ENCODE measurements at regions not wholly inside any gene's neighbourhood (a gene's known extent, or its start where the extent isn't known, plus 50 kb on each side); places are given as distances from the start of the nearest gene placed in this dataset.

GRCh38 chr15:55110446-55110845 lies 86.3 kb downstream of the RSL24D1 start:
- H3K27ac ChIP-seq: no peak overlapping the region
- H3K27me3 ChIP-seq (ENCODE audit: insufficient read depth, low read depth, severe bottlenecking): peaks cover 3% of the 10 kb centered on the region
- H3K4me3 ChIP-seq (ENCODE audit: low read depth, low read length): no peak overlapping the region
- H3K36me3 ChIP-seq: no peaks in the 10 kb centered on the region
- TF ChIP-seq, protein P1, sequence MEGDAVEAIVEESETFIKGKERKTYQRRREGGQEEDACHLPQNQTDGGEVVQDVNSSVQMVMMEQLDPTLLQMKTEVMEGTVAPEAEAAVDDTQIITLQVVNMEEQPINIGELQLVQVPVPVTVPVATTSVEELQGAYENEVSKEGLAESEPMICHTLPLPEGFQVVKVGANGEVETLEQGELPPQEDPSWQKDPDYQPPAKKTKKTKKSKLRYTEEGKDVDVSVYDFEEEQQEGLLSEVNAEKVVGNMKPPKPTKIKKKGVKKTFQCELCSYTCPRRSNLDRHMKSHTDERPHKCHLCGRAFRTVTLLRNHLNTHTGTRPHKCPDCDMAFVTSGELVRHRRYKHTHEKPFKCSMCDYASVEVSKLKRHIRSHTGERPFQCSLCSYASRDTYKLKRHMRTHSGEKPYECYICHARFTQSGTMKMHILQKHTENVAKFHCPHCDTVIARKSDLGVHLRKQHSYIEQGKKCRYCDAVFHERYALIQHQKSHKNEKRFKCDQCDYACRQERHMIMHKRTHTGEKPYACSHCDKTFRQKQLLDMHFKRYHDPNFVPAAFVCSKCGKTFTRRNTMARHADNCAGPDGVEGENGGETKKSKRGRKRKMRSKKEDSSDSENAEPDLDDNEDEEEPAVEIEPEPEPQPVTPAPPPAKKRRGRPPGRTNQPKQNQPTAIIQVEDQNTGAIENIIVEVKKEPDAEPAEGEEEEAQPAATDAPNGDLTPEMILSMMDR (IDR thresholded peaks at IDR 0.05; ENCODE audit: low read depth, low read length): no peak
- no peaks in the 10 kb centered on the region for H3K9me3 ChIP-seq (ENCODE audit: severe bottlenecking)
- no peak for DNase-seq

- Histone ChIP-seq H3K36me3 (no peaks in the 10 kb centered on the region), H3K9me3 (ENCODE audit: severe bottlenecking) (no peaks in the 10 kb centered on the region), H3K27me3 (ENCODE audit: insufficient read depth, low read depth, severe bottlenecking) (peaks cover 3% of the 10 kb centered on the region), H3K27ac (no peak overlapping the region), H3K4me3 (ENCODE audit: low read depth, low read length) (no peak overlapping the region)
- peak; percentile 76 for DNase-seq
- TF ChIP-seq, protein P1 (IDR thresholded peaks at IDR 0.05; ENCODE audit: low read depth, low read length): peak; percentile 71
Measured at GRCh38 chr15:55108858-55109518, 87.8 kb downstream of the RSL24D1 start.

- Histone ChIP-seq H3K27me3 (ENCODE audit: insufficient read depth, low read depth, severe bottlenecking) (peaks cover 3% of the 10 kb centered on the region), H3K36me3 (no peaks in the 10 kb centered on the region), H3K9me3 (ENCODE audit: severe bottlenecking) (no peaks in the 10 kb centered on the region), H3K4me3 (ENCODE audit: low read depth, low read length) (no peak overlapping the region), H3K27ac (no peak overlapping the region)
- no peak for DNase-seq
- TF ChIP-seq, protein P1 (IDR thresholded peaks at IDR 0.05; ENCODE audit: low read depth, low read length): no peak
Measured at GRCh38 chr15:55108448-55108847, 88.3 kb downstream of the RSL24D1 start.

DNA sequence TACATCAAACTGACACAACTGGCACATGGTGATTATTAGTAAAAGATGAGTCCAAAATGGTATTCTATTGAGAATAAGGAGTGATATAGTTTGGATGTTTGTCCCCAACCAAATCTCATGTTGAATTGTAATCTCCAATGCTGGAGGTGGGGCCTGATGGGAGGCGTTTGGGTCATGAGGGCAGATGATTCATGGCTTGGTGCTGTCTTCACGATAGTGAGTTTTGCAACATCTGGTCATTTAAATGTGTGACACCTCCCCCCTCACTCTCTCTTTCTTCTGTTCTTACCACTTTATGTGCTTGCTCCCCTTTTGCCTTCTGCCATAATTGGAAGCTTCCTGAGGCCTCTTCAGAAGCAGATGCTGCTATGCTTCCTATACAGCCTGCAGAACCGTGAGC lies 90.6 kb downstream of the RSL24D1 start:
- H3K36me3 ChIP-seq: no peaks in the 10 kb centered on the region
- no peak for DNase-seq
- TF ChIP-seq, protein P1 (IDR thresholded peaks at IDR 0.05; ENCODE audit: low read depth, low read length): no peak

GRCh38 chr15:55094136-55094535 lies 102.6 kb downstream of the RSL24D1 start:
- H3K27me3 ChIP-seq (ENCODE audit: insufficient read depth, low read depth, severe bottlenecking): peaks cover 3% of the 10 kb centered on the region
- no peaks in the 10 kb centered on the region for H3K36me3 ChIP-seq
- no peak overlapping the region for H3K4me3 ChIP-seq (ENCODE audit: low read depth, low read length)
- TF ChIP-seq, protein P1 (IDR thresholded peaks at IDR 0.05; ENCODE audit: low read depth, low read length): no peak
- H3K9me3 ChIP-seq (ENCODE audit: severe bottlenecking): no peaks in the 10 kb centered on the region
- DNase-seq: no peak
- no peak overlapping the region for H3K27ac ChIP-seq

More for the DNA sequence above, 90.6 kb downstream of the RSL24D1 start:
- Histone ChIP-seq H3K9me3 (ENCODE audit: severe bottlenecking) (no peaks in the 10 kb centered on the region), H3K27ac (no peak overlapping the region), H3K4me3 (ENCODE audit: low read depth, low read length) (no peak overlapping the region), H3K27me3 (ENCODE audit: insufficient read depth, low read depth, severe bottlenecking) (peaks cover 5% of the 10 kb centered on the region)

- Histone ChIP-seq H3K36me3 (no peaks in the 10 kb centered on the region), H3K4me3 (ENCODE audit: low read depth, low read length) (no peak overlapping the region), H3K27ac (no peak overlapping the region), H3K9me3 (ENCODE audit: severe bottlenecking) (no peaks in the 10 kb centered on the region), H3K27me3 (ENCODE audit: insufficient read depth, low read depth, severe bottlenecking) (peaks cover 3% of the 10 kb centered on the region)
- no peak for DNase-seq
- TF ChIP-seq, protein P1 (IDR thresholded peaks at IDR 0.05; ENCODE audit: low read depth, low read length): no peak
Measured at GRCh38 chr15:55088207-55088606, 108.5 kb downstream of the RSL24D1 start.

Measured in WERI-Rb-1 (cell line).